ENCODE measurements at regions not wholly inside any gene's neighbourhood (a gene's known extent, or its start where the extent isn't known, plus 50 kb on each side); places are given as distances from the start of the nearest gene placed in this dataset.

DNA sequence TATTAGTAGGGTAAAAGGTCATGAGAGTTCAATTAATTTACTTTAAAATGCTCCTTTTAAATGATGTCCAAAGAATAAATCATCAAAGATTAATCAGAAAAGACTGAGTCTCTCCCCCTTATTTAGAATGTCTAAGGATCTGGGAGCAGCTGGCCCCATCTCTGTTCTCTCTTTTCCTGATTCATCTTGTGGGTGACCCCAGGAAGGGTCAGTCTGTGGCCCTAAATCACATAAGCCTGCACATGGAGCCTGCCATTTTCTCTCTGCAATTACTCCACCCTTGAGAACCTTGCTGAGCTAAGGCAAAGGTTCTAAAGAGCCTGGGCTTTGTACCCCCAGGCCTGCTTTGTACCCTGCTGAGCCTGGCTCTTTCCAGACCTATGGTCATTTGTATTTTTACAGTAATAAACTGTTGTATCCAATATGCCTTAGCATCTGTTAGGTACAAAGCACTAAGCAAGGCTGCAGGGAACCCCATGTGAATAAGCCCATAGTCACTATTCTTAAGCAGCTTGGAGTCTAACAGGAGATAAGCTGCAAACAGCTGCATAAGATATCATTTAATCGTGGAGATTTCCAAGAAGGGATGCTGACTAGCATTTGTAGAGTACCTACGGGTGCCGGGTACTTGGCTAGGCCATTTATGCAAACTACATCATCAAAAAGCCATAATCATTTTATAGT, 431.0 kb upstream of the MARCKS start:
- TF ChIP-seq, protein P1, sequence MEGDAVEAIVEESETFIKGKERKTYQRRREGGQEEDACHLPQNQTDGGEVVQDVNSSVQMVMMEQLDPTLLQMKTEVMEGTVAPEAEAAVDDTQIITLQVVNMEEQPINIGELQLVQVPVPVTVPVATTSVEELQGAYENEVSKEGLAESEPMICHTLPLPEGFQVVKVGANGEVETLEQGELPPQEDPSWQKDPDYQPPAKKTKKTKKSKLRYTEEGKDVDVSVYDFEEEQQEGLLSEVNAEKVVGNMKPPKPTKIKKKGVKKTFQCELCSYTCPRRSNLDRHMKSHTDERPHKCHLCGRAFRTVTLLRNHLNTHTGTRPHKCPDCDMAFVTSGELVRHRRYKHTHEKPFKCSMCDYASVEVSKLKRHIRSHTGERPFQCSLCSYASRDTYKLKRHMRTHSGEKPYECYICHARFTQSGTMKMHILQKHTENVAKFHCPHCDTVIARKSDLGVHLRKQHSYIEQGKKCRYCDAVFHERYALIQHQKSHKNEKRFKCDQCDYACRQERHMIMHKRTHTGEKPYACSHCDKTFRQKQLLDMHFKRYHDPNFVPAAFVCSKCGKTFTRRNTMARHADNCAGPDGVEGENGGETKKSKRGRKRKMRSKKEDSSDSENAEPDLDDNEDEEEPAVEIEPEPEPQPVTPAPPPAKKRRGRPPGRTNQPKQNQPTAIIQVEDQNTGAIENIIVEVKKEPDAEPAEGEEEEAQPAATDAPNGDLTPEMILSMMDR (IDR thresholded peaks at IDR 0.05), result no peak
- no peak for TF ChIP-seq POLR2A (IDR thresholded peaks at IDR 0.05)
